ENCODE measurements at regions not wholly inside any gene's neighbourhood (a gene's known extent, or its start where the extent isn't known, plus 50 kb on each side); places are given as distances from the start of the nearest gene placed in this dataset.

GRCh38 chrX:13937370-13938050 lies 92.2 kb downstream of the GEMIN8 start:
- TF ChIP-seq POLR2A (IDR thresholded peaks at IDR 0.05; ENCODE audit: extremely low read depth, insufficient read length) (no peak), CTCF (IDR thresholded peaks at IDR 0.05; ENCODE audit: low read depth, low read length) (no peak), MAX (IDR thresholded peaks at IDR 0.05; ENCODE audit: low read depth, low read length) (no peak), MYC (IDR thresholded peaks at IDR 0.05; ENCODE audit: low read depth, low read length) (no peak)
